ENCODE measurements at regions not wholly inside any gene's neighbourhood (a gene's known extent, or its start where the extent isn't known, plus 50 kb on each side); places are given as distances from the start of the nearest gene placed in this dataset.

DNA sequence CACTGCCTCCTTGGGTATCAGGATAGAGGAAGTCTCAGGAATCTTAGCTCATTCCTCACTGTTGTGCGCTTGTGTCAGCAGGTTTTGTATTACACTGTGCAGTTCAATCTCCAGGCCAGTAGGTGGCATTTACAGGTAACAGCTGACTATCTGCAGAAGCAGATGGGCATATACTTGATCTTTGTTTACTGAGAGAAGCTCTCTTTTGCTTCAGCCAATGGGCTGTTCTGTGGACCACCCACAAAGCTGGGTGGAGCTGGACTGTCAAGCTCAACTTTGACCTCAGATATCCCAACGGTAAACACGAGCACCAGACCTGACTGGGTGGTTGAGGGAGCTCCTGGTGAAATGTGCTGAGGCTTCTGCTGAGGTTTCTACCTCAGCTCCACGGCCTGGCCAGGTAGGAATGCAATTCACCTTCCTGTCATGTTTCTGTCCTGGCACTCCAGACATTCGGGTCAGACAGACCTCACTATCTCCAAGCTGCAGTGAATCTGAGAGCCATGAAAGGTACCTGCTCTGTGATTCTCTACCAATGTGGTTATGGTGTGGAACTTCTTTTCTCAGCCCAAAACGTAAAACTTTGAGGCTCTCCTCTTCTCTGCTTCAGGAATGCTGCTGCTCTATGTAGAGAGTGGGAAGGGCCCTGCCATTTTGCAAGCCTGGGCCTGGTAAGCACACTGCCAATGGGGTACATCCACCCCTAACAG is 167.9 kb upstream of the ACTBL2 start:
- intact Hi-C loops (cut with micrococcal nuclease; ENCODE audit: unreplicated experiment): loop anchor here (5.0 kb wide), 2 partner anchors 127 to 812 kb away; partner anchors contain the start of gene PLK2
- CTCF ChIA-PET: interaction anchor here (0.8 to 1.9 kb wide), 18 partner anchors 9 to 810 kb away, joined by 3 to 31 read pairs (median 4); partner anchors contain the start of gene PLK2
- peak; percentile 67 for TF ChIP-seq CTCF (IDR thresholded peaks at IDR 0.05; ENCODE audit: unreplicated experiment)
- H3K27me3 Mint-ChIP-seq (ENCODE audit: unreplicated experiment): no peaks in the 10 kb centered on the region
- H3K9me3 Mint-ChIP-seq (ENCODE audit: low read depth, unreplicated experiment): peaks cover 10% of the 10 kb centered on the region
- peak; percentile 50 for DNase-seq
- no TSS peak for BruUV-seq (replicated peaks)
- H3K27ac Mint-ChIP-seq (ENCODE audit: unreplicated experiment): peak overlapping the region; percentile 19
- no peaks in the 10 kb centered on the region for H3K36me3 Mint-ChIP-seq (ENCODE audit: insufficient read depth, unreplicated experiment)
- no peak overlapping the region for H3K4me3 Mint-ChIP-seq (ENCODE audit: low read depth, unreplicated experiment)
- peaks cover 18% of the 10 kb centered on the region for H3K4me1 Mint-ChIP-seq (ENCODE audit: low read depth, unreplicated experiment)

DNA sequence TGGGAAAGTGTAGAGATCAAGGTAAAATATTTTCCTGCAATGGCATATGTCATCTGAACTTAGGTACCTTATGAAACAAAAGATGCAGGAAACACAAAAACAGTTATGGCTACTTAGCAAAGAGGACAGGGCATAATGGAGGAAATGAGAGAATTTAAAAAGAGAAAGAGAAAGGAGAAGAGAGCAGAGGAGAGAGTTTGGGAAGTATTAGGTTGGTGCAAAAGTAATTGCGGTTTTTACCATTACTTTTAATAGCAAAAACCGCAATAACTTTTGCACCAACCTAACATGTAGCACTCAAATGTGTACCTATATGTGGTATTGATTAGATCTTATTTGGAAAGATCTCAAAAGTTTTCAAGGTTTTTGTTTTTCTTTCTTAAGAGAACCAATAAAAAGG is 160.1 kb upstream of the ACTBL2 start:
- H3K27me3 Mint-ChIP-seq (ENCODE audit: unreplicated experiment): no peaks in the 10 kb centered on the region
- DNase-seq: no peak
- no peak overlapping the region for H3K4me3 Mint-ChIP-seq (ENCODE audit: low read depth, unreplicated experiment)
- H3K27ac Mint-ChIP-seq (ENCODE audit: unreplicated experiment): no peak overlapping the region
- BruUV-seq (replicated peaks): no TSS peak
- peaks cover 4% of the 10 kb centered on the region for H3K9me3 Mint-ChIP-seq (ENCODE audit: low read depth, unreplicated experiment)
- H3K36me3 Mint-ChIP-seq (ENCODE audit: insufficient read depth, unreplicated experiment): no peaks in the 10 kb centered on the region
- no peaks in the 10 kb centered on the region for H3K4me1 Mint-ChIP-seq (ENCODE audit: low read depth, unreplicated experiment)
- CTCF ChIA-PET: no interaction called here
- intact Hi-C loops (cut with micrococcal nuclease; ENCODE audit: unreplicated experiment): no loop called here
- no peak for TF ChIP-seq CTCF (IDR thresholded peaks at IDR 0.05; ENCODE audit: unreplicated experiment)

DNA sequence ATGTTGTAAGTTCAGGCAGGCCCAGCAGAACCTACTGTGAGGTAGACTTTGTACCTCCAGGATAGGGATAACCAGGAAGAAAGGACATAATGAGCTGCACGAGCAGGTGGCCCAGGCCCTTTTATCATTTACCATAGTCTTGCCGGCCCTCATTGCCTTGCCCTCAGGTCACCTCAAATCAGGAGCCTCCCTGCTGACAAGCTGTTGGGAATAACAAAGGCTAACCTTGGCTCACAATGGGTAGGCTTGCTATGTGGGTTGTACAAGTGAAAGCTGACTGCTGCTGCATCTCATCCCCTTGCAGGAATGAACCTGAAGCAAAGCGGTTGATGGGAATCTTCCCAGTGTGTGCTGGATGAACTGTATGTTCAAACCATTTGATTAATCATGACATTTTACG is 159.5 kb upstream of the ACTBL2 start:
- TF ChIP-seq CTCF (IDR thresholded peaks at IDR 0.05; ENCODE audit: unreplicated experiment): no peak
- intact Hi-C loops (cut with micrococcal nuclease; ENCODE audit: unreplicated experiment): no loop called here
- Mint-ChIP-seq H3K27ac (ENCODE audit: unreplicated experiment) (no peak overlapping the region), H3K36me3 (ENCODE audit: insufficient read depth, unreplicated experiment) (no peaks in the 10 kb centered on the region), H3K27me3 (ENCODE audit: unreplicated experiment) (no peaks in the 10 kb centered on the region), H3K9me3 (ENCODE audit: low read depth, unreplicated experiment) (no peaks in the 10 kb centered on the region), H3K4me3 (ENCODE audit: low read depth, unreplicated experiment) (no peak overlapping the region), H3K4me1 (ENCODE audit: low read depth, unreplicated experiment) (no peaks in the 10 kb centered on the region)
- no TSS peak for BruUV-seq (replicated peaks)
- CTCF ChIA-PET: no interaction called here
- DNase-seq: no peak

DNA sequence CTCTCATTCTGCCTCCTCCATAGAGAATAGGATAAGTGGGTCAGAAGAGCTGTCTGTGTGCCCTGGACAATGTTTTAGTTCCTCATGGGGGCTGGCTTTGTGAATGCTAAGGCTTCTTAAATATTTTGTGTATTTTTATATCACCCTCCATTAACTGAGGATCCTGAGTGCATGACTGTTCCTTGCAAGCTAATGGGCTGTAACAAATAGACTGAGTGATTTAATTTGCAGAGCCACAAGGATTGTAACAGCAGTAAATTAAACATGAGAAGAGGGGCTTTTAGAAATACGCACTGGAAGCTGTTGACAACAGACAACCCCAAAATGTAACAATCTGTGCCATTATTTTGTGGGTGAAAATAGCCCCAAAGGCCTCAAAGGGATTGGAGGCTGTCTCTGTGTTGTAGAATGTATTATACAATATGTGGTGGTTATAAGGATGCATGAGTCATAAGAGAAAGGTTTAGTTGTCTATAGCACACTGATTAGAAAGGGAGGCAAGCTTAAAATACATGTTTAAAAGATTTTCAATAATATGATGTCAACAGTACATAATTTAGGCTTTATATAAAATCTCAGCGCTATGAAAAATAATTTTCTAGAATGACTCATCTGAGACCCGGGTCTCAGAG is 152.7 kb upstream of the ACTBL2 start:
- H3K27ac Mint-ChIP-seq (ENCODE audit: unreplicated experiment): no peak overlapping the region
- H3K36me3 Mint-ChIP-seq (ENCODE audit: insufficient read depth, unreplicated experiment): no peaks in the 10 kb centered on the region
- DNase-seq: no peak
- no TSS peak for BruUV-seq (replicated peaks)
- no peak for TF ChIP-seq CTCF (IDR thresholded peaks at IDR 0.05; ENCODE audit: unreplicated experiment)
- CTCF ChIA-PET: interaction anchor here (0.6 kb wide), 1 partner anchor 849 kb away, joined by 3 read pairs; no protein-coding TSS in a partner anchor
- H3K4me3 Mint-ChIP-seq (ENCODE audit: low read depth, unreplicated experiment): no peak overlapping the region
- H3K27me3 Mint-ChIP-seq (ENCODE audit: unreplicated experiment): no peaks in the 10 kb centered on the region
- intact Hi-C loops (cut with micrococcal nuclease; ENCODE audit: unreplicated experiment): no loop called here
- no peaks in the 10 kb centered on the region for H3K4me1 Mint-ChIP-seq (ENCODE audit: low read depth, unreplicated experiment)
- H3K9me3 Mint-ChIP-seq (ENCODE audit: low read depth, unreplicated experiment): no peaks in the 10 kb centered on the region
